Type B pancreatic cell (in vitro differentiated cells): ENCODE measurements at regions not wholly inside any gene's neighbourhood (a gene's known extent, or its start where the extent isn't known, plus 50 kb on each side); places are given as distances from the start of the nearest gene placed in this dataset.

Source experiments
- DNase-seq: peaks from one replicate; pipeline ENCODE4 v3.0.0; 2021; ENCODE audit warnings: mixed read lengths; ENCODE audit not compliant: unreplicated experiment; ENCODE audit errors: extremely low spot score
- H3K27ac Mint-ChIP-seq: 2 replicates; pipeline ENCODE4 v1.8.0; 2021; ENCODE audit warnings: mild to moderate bottlenecking, mixed read lengths
- H3K27me3 Mint-ChIP-seq: 2 replicates; pipeline ENCODE4 v1.8.0; 2021; ENCODE audit warnings: mixed read lengths
- H3K36me3 Mint-ChIP-seq: 2 replicates; pipeline ENCODE4 v1.8.0; 2021; ENCODE audit warnings: mixed read lengths
- H3K4me1 Mint-ChIP-seq: one replicate; pipeline ENCODE4 v1.8.0; 2021; ENCODE audit warnings: mixed read lengths; ENCODE audit not compliant: unreplicated experiment
- H3K4me3 Mint-ChIP-seq: 2 replicates; pipeline ENCODE4 v1.8.0; 2021; ENCODE audit warnings: mild to moderate bottlenecking, mixed read lengths
- H3K9me3 Mint-ChIP-seq: 2 replicates; pipeline ENCODE4 v1.8.0; 2021; ENCODE audit warnings: mixed read lengths
- TF ChIP-seq, protein P1 (sequence below): fragments of 200-600 bp; sonication (generic); conservative IDR thresholded peaks from 2 replicates; pipeline ENCODE4 v1.5.0; 2021; ENCODE audit warnings: antibody characterized with exemption, mild to moderate bottlenecking

DNA sequence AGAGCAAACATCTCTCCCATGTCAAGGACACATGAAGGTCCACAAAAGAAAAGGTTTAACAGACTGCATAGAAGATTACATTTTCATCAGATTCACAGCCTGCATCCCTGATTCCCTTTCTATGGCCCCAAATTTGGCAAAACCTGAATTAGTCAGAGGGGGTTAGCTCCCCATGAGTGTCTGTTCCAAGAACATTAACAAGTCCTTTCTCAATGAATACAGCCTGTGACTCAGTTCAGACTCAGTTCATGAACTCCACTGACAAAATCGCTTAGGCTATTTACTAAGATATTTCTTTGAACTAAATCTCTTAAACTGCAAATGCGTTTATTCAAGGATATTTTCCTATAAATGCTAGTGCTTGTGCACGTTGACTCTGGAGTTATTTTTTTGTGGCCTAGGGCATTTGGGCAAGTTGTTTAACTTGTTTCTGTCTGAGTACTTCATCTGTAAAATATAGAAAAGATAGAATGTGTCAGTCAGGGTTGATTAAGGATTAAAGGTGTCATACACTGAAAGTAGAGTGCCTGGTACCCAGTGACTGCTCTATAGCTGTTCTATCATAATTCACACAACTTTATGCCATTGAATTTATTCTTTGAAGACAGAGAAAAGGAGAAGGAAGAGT is 422.6 kb downstream of the HTR1B start:
- H3K4me3 Mint-ChIP-seq: no peak overlapping the region
- peaks cover 14% of the 10 kb centered on the region for H3K9me3 Mint-ChIP-seq
- TF ChIP-seq, protein P1, sequence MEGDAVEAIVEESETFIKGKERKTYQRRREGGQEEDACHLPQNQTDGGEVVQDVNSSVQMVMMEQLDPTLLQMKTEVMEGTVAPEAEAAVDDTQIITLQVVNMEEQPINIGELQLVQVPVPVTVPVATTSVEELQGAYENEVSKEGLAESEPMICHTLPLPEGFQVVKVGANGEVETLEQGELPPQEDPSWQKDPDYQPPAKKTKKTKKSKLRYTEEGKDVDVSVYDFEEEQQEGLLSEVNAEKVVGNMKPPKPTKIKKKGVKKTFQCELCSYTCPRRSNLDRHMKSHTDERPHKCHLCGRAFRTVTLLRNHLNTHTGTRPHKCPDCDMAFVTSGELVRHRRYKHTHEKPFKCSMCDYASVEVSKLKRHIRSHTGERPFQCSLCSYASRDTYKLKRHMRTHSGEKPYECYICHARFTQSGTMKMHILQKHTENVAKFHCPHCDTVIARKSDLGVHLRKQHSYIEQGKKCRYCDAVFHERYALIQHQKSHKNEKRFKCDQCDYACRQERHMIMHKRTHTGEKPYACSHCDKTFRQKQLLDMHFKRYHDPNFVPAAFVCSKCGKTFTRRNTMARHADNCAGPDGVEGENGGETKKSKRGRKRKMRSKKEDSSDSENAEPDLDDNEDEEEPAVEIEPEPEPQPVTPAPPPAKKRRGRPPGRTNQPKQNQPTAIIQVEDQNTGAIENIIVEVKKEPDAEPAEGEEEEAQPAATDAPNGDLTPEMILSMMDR: no peak
- no peak overlapping the region for H3K27ac Mint-ChIP-seq
- no peak for DNase-seq
- no peaks in the 10 kb centered on the region for H3K36me3 Mint-ChIP-seq
- no peaks in the 10 kb centered on the region for H3K4me1 Mint-ChIP-seq
- H3K27me3 Mint-ChIP-seq: peaks cover 3% of the 10 kb centered on the region

DNA sequence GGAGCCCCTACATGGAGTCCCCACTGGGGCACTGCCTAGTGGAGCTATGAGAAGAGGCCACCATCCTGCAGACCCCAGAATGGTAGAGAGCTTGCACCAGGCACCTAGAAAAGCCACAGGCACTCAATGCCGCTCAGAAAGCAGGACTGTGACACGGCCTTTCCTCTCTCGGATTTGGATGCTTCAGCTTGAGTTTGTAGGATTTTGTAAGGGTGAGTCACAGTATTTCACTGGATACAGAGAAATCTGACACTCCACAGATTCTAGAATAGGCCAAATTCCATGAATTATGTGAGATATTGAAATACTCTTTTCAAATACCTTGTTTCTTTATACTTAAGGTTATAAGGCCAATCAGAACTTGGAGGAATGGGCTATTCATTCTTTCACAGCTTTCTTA is 424.5 kb downstream of the HTR1B start:
- Mint-ChIP-seq H3K4me3 (no peak overlapping the region), H3K27ac (no peak overlapping the region), H3K4me1 (no peaks in the 10 kb centered on the region), H3K27me3 (peaks cover 3% of the 10 kb centered on the region), H3K36me3 (no peaks in the 10 kb centered on the region), H3K9me3 (peaks cover 14% of the 10 kb centered on the region)
- no peak for DNase-seq
- TF ChIP-seq, protein P1: no peak

DNA sequence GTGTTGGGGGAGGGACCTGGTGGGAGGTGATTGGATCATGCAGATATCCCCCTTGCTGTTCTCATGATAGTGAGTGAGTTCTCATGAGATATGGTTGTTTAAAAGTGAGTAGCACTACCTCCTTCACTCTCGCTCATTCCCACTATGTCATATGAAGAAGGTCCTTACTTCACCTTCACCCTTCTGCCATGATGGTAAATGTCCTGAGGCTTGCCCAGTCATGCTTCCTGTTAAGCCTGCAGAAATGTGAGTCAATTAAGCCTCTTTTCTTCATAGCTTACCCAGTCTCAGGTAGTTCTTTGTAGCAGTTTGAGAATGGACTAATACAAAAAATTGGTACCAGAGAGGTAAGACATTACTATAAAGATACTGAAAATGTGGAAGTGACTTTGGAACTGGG is 425.9 kb downstream of the HTR1B start:
- peaks cover 3% of the 10 kb centered on the region for H3K27me3 Mint-ChIP-seq
- H3K4me3 Mint-ChIP-seq: no peak overlapping the region
- H3K9me3 Mint-ChIP-seq: peaks cover 14% of the 10 kb centered on the region
- H3K27ac Mint-ChIP-seq: no peak overlapping the region
- H3K36me3 Mint-ChIP-seq: no peaks in the 10 kb centered on the region
- no peak for DNase-seq
- TF ChIP-seq, protein P1: no peak
- H3K4me1 Mint-ChIP-seq: no peaks in the 10 kb centered on the region

DNA sequence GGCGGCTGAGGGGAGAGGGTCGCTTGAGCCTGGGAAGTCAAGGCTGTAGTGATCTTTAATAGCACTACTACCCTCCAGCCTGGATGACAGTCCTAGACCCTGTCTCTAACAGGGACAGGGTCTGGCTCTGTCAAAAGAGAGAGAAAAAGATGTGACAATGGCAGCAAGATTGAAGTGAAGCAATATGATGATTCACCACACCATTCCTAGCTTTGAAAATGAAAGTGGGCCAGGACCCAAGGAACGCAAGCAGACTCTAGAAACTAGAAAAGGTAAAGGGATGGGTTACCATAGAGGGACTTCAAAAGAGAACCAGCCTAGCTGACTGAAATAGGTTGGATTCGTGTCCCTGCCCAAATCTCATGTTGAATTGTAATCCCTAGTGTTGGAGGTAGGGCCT is 426.9 kb downstream of the HTR1B start:
- H3K4me1 Mint-ChIP-seq: no peaks in the 10 kb centered on the region
- no peak for DNase-seq
- no peak overlapping the region for H3K27ac Mint-ChIP-seq
- H3K27me3 Mint-ChIP-seq: peaks cover 3% of the 10 kb centered on the region
- TF ChIP-seq, protein P1: no peak
- peaks cover 14% of the 10 kb centered on the region for H3K9me3 Mint-ChIP-seq
- no peaks in the 10 kb centered on the region for H3K36me3 Mint-ChIP-seq
- no peak overlapping the region for H3K4me3 Mint-ChIP-seq

DNA sequence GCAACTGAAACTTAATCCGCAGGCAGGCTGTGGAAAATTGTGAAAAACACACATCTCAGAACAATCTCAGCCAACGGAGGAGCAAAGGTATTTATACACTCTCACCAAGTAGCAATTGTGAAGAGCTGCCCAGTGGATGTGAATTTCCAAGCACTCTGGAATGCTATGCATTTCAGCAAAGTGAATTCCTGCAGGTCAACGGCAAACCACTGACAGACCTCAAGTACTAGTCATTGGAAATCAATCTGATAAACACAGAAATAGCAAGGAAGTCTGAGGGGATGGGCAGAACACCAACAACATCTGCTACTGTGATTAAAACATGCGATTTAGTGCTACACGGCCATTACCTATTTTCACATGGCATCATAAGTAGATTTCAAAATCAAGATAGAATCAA is 429.1 kb downstream of the HTR1B start:
- Mint-ChIP-seq H3K36me3 (no peaks in the 10 kb centered on the region), H3K27me3 (no peaks in the 10 kb centered on the region), H3K9me3 (peaks cover 14% of the 10 kb centered on the region), H3K4me1 (no peaks in the 10 kb centered on the region), H3K4me3 (no peak overlapping the region), H3K27ac (no peak overlapping the region)
- TF ChIP-seq, protein P1: no peak
- no peak for DNase-seq
